Jurkat, Clone E6-1 (cell line): ENCODE measurements at regions not wholly inside any gene's neighbourhood (a gene's known extent, or its start where the extent isn't known, plus 50 kb on each side); places are given as distances from the start of the nearest gene placed in this dataset.
"Not testable (repeated sequence)": the region's sequence is repeated elsewhere in the genome, so short reads cannot be mapped to it uniquely, and the experiment has no call there.

Experiments used
- DNase-seq: peaks from one replicate; pipeline ENCODE4 v3.0.0-alpha.2; 2011; ENCODE audit warnings: low read depth, low spot score
- H3K4me3 ChIP-seq: 2 replicates; pipeline ENCODE4 v1.5.1; 2011; ENCODE audit warnings: mild to moderate bottlenecking, low read length, control low read depth, moderate library complexity

GRCh38 chr4:81724925-81725329, 253.2 kb upstream of the RASGEF1B start:
- H3K4me3 ChIP-seq: no peak overlapping the region
- peak; percentile 2 for DNase-seq

GRCh38 chr4:81723927-81724587, 252.3 kb upstream of the RASGEF1B start:
- H3K4me3 ChIP-seq: no peak overlapping the region
- DNase-seq: no peak

GRCh38 chr4:81723019-81723884, 251.5 kb upstream of the RASGEF1B start:
- DNase-seq: no peak

GRCh38 chr4:81722290-81722851, 250.7 kb upstream of the RASGEF1B start:
- no peak for DNase-seq
- H3K4me3 ChIP-seq: no peak overlapping the region

More at GRCh38 chr4:81723019-81723884, 251.5 kb upstream of the RASGEF1B start:
- no peak overlapping the region for H3K4me3 ChIP-seq

- DNase-seq: no peak
Measured at GRCh38 chr4:81715757-81716156, 244.1 kb upstream of the RASGEF1B start.

GRCh38 chr4:81715357-81715756, 243.7 kb upstream of the RASGEF1B start:
- H3K4me3 ChIP-seq, DNase-seq: not testable (repeated sequence)

More at GRCh38 chr4:81715757-81716156, 244.1 kb upstream of the RASGEF1B start:
- no peak overlapping the region for H3K4me3 ChIP-seq

- no peak overlapping the region for H3K4me3 ChIP-seq
- no peak for DNase-seq
Measured at GRCh38 chr4:81714291-81714690, 242.6 kb upstream of the RASGEF1B start.

- DNase-seq: no peak
- H3K4me3 ChIP-seq: no peak overlapping the region
Measured at GRCh38 chr4:81712714-81713113, 241.0 kb upstream of the RASGEF1B start.

GRCh38 chr4:81704461-81704860, 232.8 kb upstream of the RASGEF1B start:
- DNase-seq: no peak
- no peak overlapping the region for H3K4me3 ChIP-seq

- H3K4me3 ChIP-seq: no peak overlapping the region
- DNase-seq: no peak
Measured at GRCh38 chr4:81700189-81700588, 228.5 kb upstream of the RASGEF1B start.

- H3K4me3 ChIP-seq: no peak overlapping the region
- DNase-seq: no peak
Measured at GRCh38 chr4:81698538-81699296, 227.0 kb upstream of the RASGEF1B start.

GRCh38 chr4:81694176-81694913, 222.6 kb upstream of the RASGEF1B start:
- H3K4me3 ChIP-seq: no peak overlapping the region

GRCh38 chr4:81690871-81691270, 219.2 kb upstream of the RASGEF1B start:
- DNase-seq: no peak
- no peak overlapping the region for H3K4me3 ChIP-seq

More at GRCh38 chr4:81694176-81694913, 222.6 kb upstream of the RASGEF1B start:
- no peak for DNase-seq

- peak; percentile 27 for DNase-seq
- no peak overlapping the region for H3K4me3 ChIP-seq
Measured at GRCh38 chr4:81688085-81688484, 216.4 kb upstream of the RASGEF1B start.

GRCh38 chr4:81687471-81687870, 215.8 kb upstream of the RASGEF1B start:
- H3K4me3 ChIP-seq: no peak overlapping the region
- no peak for DNase-seq

- DNase-seq: no peak
- H3K4me3 ChIP-seq: no peak overlapping the region
Measured at GRCh38 chr4:81685104-81685503, 213.4 kb upstream of the RASGEF1B start.

GRCh38 chr4:81684352-81684751, 212.6 kb upstream of the RASGEF1B start:
- H3K4me3 ChIP-seq: no peak overlapping the region
- no peak for DNase-seq

GRCh38 chr4:81682492-81682891, 210.8 kb upstream of the RASGEF1B start:
- no peak for DNase-seq
- H3K4me3 ChIP-seq: no peak overlapping the region

- H3K4me3 ChIP-seq: no peak overlapping the region
- no peak for DNase-seq
Measured at GRCh38 chr4:81679315-81679714, 207.6 kb upstream of the RASGEF1B start.
